Mesenchymal stem cell (in vitro differentiated cells and primary cell): ENCODE measurements at regions not wholly inside any gene's neighbourhood (a gene's known extent, or its start where the extent isn't known, plus 50 kb on each side); places are given as distances from the start of the nearest gene placed in this dataset.

ENCODE experiments used
- DNase-seq: peaks from one replicate; pipeline ENCODE4 v3.0.0-alpha.2; 2013
- H2AFZ ChIP-seq: one replicate; pipeline ENCODE4 v1.6.1; 2013; ENCODE audit warnings: low read depth, mild to moderate bottlenecking, control low read depth, inconsistent platforms, low read length, moderate library complexity
- H2AK5ac ChIP-seq: 2 replicates; pipeline ENCODE4 v1.6.1; 2013; ENCODE audit warnings: low read length, moderate library complexity, mild to moderate bottlenecking, inconsistent platforms; ENCODE audit not compliant: severe bottlenecking
- H2BK120ac ChIP-seq: one replicate; pipeline ENCODE4 v1.6.1; 2013; ENCODE audit warnings: low read depth, mild to moderate bottlenecking, inconsistent platforms, low read length, moderate library complexity
- H2BK12ac ChIP-seq, 2 experiments: one replicate each; pipeline ENCODE4 v1.6.1; 2013; ENCODE audit warnings: inconsistent platforms in 2 of 2, low read length in 2 of 2, mild to moderate bottlenecking in 2 of 2, moderate library complexity in 2 of 2, control low read depth in 1 of 2
- H2BK15ac ChIP-seq: one replicate; pipeline ENCODE4 v1.6.1; 2013; ENCODE audit warnings: mild to moderate bottlenecking, low read depth, inconsistent platforms; ENCODE audit not compliant: poor library complexity, severe bottlenecking
- H2BK5ac ChIP-seq: 2 replicates; pipeline ENCODE4 v1.6.1; 2013; ENCODE audit warnings: low read depth, mild to moderate bottlenecking, low read length, control low read depth, inconsistent platforms; ENCODE audit not compliant: poor library complexity, severe bottlenecking
- H3K14ac ChIP-seq, 2 experiments: one replicate each; pipeline ENCODE4 v1.6.1; 2013; ENCODE audit warnings: inconsistent platforms in 2 of 2, low read length in 2 of 2, control low read depth in 1 of 2, mild to moderate bottlenecking in 1 of 2, moderate library complexity in 1 of 2
- H3K18ac ChIP-seq, 2 experiments: one replicate each; pipeline ENCODE4 v1.6.1; 2013; ENCODE audit warnings: inconsistent platforms in 2 of 2, low read length in 2 of 2, control low read depth in 1 of 2, low read depth in 1 of 2, mild to moderate bottlenecking in 1 of 2
- H3K23ac ChIP-seq, 2 experiments: one replicate each; pipeline ENCODE4 v1.6.1; 2013; ENCODE audit warnings: inconsistent platforms in 2 of 2, low read length in 2 of 2, mild to moderate bottlenecking in 2 of 2, moderate library complexity in 2 of 2, control low read depth in 1 of 2
- H3K27ac ChIP-seq: 2 replicates; pipeline ENCODE4 v1.5.1; 2013; ENCODE audit warnings: mild to moderate bottlenecking, moderate library complexity, low read length, control low read depth, inconsistent platforms; ENCODE audit not compliant: poor library complexity, severe bottlenecking
- H3K27me3 ChIP-seq, 2 experiments: 2 replicates each; pipeline versions ENCODE4 v1.6.1 to v1.7.0; 2013; ENCODE audit warnings: low read length in 2 of 2, mild to moderate bottlenecking in 2 of 2, moderate library complexity in 2 of 2, control low read depth in 1 of 2, inconsistent platforms in 1 of 2; ENCODE audit not compliant: control insufficient read depth in 1 of 2, insufficient read depth in 1 of 2
- H3K36me3 ChIP-seq, 2 experiments: 2 replicates each; pipeline versions ENCODE4 v1.6.1 to v1.7.0; 2013; ENCODE audit warnings: low read length in 2 of 2, control low read depth in 1 of 2, inconsistent platforms in 1 of 2, low read depth in 1 of 2, mild to moderate bottlenecking in 1 of 2; ENCODE audit not compliant: insufficient read depth in 2 of 2, control insufficient read depth in 1 of 2
- H3K4ac ChIP-seq, 2 experiments: one replicate each; pipeline ENCODE4 v1.6.1; 2013; ENCODE audit warnings: inconsistent platforms in 2 of 2, low read length in 2 of 2, mild to moderate bottlenecking in 2 of 2, moderate library complexity in 2 of 2, control low read depth in 1 of 2, low read depth in 1 of 2
- H3K4me1 ChIP-seq: 2 replicates; pipeline ENCODE4 v1.6.1; 2013; ENCODE audit warnings: low read depth, low read length, control low read depth; ENCODE audit not compliant: control insufficient read depth, insufficient read depth
- H3K4me2 ChIP-seq: 2 replicates; pipeline ENCODE4 v1.6.1; 2013; ENCODE audit warnings: low read length, mild to moderate bottlenecking, inconsistent platforms; ENCODE audit not compliant: poor library complexity, severe bottlenecking
- H3K4me3 ChIP-seq, 2 experiments: 2 replicates each; pipeline versions ENCODE4 v1.5.1 to v1.7.0; 2013; ENCODE audit warnings: low read length in 2 of 2, mild to moderate bottlenecking in 2 of 2, control low read depth in 1 of 2, low read depth in 1 of 2; ENCODE audit not compliant: insufficient read depth in 1 of 2
- H3K79me1 ChIP-seq: replicated peaks from 2 replicates; pipeline ENCODE4 v1.6.1; 2013; ENCODE audit warnings: mild to moderate bottlenecking, control low read depth, low read length, inconsistent platforms; ENCODE audit not compliant: poor library complexity, severe bottlenecking
- H3K9ac ChIP-seq: 2 replicates; pipeline ENCODE4 v1.7.0; 2013; ENCODE audit warnings: mild to moderate bottlenecking, low read length, moderate library complexity
- H3K9me3 ChIP-seq: 2 replicates; pipeline ENCODE4 v1.7.0; 2013; ENCODE audit warnings: mild to moderate bottlenecking, low read length; ENCODE audit not compliant: control insufficient read depth
- H4K8ac ChIP-seq: one replicate; pipeline ENCODE4 v1.6.1; 2013; ENCODE audit warnings: inconsistent platforms, mild to moderate bottlenecking, low read length, moderate library complexity
- H4K91ac ChIP-seq: one replicate; pipeline ENCODE4 v1.6.1; 2013; ENCODE audit warnings: mild to moderate bottlenecking, low read length, inconsistent platforms
- WGBS: methylation state at CpG from one replicate; pipeline ENCODE4 v1.1.7; 2013; ENCODE audit warnings: mixed read lengths; 5-methylcytosine and 5-hydroxymethylcytosine counted together

DNA sequence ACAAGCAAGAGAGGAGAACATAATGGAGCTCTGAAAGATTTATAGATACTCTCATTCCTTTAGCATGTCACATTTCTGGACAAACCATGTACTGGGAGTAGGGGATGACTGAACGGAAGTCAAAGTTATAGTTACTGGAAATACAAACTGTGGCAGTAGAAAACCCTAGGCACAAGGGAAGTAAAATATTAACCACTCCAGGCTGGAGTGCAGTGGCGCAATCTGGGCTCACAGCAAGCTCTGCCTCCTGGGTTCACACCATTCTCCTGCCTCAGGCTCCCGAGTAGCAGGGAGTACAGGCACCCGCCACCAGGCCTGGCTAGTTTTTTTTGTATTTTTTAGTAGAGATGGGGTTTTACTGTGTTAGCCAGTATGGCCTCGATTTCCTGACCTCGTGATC lies 167.3 kb downstream of the KDM5D start:
- Histone ChIP-seq H3K79me1 (no peaks in the 10 kb centered on the region), H2BK15ac (no peak overlapping the region), H4K8ac (no peak overlapping the region), H3K4me3 (no peak overlapping the region), H3K23ac (no peak overlapping the region), H3K36me3 (no peaks in the 10 kb centered on the region), H4K91ac (no peak overlapping the region), H2BK12ac (no peak overlapping the region), H2AFZ (no peak overlapping the region), H3K18ac (no peak overlapping the region), H3K14ac (no peak overlapping the region), H3K4ac (no peak overlapping the region), H3K9ac (no peak overlapping the region), H3K4me2 (no peak overlapping the region), H2BK120ac (no peak overlapping the region), H3K27ac (peak overlapping the region; percentile 82), H3K9me3 (no peaks in the 10 kb centered on the region), H3K27me3 (no peaks in the 10 kb centered on the region), H2BK5ac (no peak overlapping the region), H3K4me1 (peaks cover 1% of the 10 kb centered on the region), H2AK5ac (no peak overlapping the region)
- DNase-seq: no peak
- WGBS: 86% methylated on average over 2 of the region's 6 CpGs

DNA sequence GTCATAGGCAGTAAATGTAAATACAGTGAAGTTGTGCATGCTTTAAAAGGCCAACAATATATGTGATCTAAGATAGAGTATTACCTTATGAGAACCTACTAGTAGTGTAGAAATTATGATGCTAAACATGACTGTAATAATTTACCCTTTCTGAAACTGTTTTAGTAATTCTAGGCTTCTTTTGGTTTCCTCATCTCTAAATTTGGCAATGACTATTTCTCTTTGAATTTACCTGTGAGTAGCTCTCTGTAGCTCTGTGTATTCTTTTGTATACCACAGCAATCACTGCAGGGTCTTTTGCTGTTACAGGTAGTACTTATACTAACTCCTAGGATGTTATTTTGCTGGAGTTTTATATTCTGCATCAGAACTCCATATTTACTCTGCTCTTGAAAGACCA lies 169.6 kb downstream of the KDM5D start:
- Histone ChIP-seq H2BK15ac (no peak overlapping the region), H2AFZ (no peak overlapping the region), H3K4me3 (no peak overlapping the region), H3K27ac (no peak overlapping the region), H3K4ac (no peak overlapping the region), H3K4me1 (peaks cover 1% of the 10 kb centered on the region), H2BK12ac (no peak overlapping the region), H3K9me3 (no peaks in the 10 kb centered on the region), H3K14ac (no peak overlapping the region), H4K8ac (no peak overlapping the region), H4K91ac (no peak overlapping the region), H3K9ac (no peak overlapping the region), H2BK5ac (no peak overlapping the region), H3K18ac (no peak overlapping the region), H2AK5ac (no peak overlapping the region), H3K4me2 (no peak overlapping the region), H3K79me1 (no peaks in the 10 kb centered on the region), H3K36me3 (no peaks in the 10 kb centered on the region), H3K23ac (no peak overlapping the region), H2BK120ac (no peak overlapping the region), H3K27me3 (no peaks in the 10 kb centered on the region)
- no peak for DNase-seq

DNA sequence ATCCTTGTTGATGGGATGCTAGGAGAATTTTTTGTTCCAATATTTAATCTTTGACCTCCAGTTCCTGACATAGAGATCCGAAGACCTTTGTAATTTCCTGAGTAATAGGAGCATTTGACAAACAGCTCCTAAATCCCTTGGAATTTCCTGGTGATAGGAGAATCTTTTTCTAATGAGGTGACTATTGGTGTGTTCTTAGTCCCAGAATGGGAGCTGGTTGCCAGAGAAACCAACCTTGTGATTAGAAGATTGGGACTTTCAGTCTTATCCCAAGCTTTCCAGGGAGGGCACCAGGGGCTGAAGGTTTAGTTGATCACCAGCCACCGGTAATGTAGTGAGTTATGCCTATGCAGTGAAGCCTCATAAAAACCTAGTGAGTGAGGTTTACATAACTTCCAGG lies 170.9 kb downstream of the KDM5D start:
- H3K9me3 ChIP-seq: no peaks in the 10 kb centered on the region
- no peak overlapping the region for H3K4ac ChIP-seq
- H2AK5ac ChIP-seq: no peak overlapping the region
- no peak overlapping the region for H2BK120ac ChIP-seq
- H4K91ac ChIP-seq: no peak overlapping the region
- H3K4me2 ChIP-seq: no peak overlapping the region
- H3K18ac ChIP-seq: no peak overlapping the region
- no peak overlapping the region for H3K23ac ChIP-seq
- H3K9ac ChIP-seq: no peak overlapping the region
- H3K79me1 ChIP-seq: no peaks in the 10 kb centered on the region
- no peak overlapping the region for H2BK15ac ChIP-seq
- H2BK12ac ChIP-seq: no peak overlapping the region
- H3K27ac ChIP-seq: no peak overlapping the region
- no peak overlapping the region for H4K8ac ChIP-seq
- H3K27me3 ChIP-seq: no peaks in the 10 kb centered on the region
- peaks cover 1% of the 10 kb centered on the region for H3K4me1 ChIP-seq
- H2AFZ ChIP-seq: no peak overlapping the region
- H3K36me3 ChIP-seq: no peaks in the 10 kb centered on the region
- no peak overlapping the region for H3K14ac ChIP-seq
- no peak overlapping the region for H3K4me3 ChIP-seq
- H2BK5ac ChIP-seq: no peak overlapping the region
- DNase-seq: no peak
- 57% methylated on average over 1 of the region's 2 CpGs for WGBS

DNA sequence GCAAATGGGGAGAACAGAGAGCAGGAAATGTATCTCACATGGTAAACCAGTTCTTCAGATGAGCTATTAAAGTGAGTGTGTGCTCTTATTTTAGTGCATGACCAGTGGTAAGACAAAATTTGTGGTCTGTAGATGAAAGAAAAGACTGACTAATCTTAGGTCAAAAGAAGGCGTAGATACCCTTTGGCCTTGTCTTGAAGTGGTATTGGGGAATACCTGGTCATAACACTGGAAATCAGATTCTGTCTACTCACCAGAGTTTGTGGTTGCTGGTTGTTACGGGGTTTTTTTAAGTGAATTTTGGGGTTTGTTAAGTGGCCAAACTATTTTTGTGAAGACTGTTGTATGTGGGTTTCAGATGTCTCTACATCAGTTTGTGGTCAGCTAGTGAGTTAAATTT lies 173.5 kb downstream of the KDM5D start:
- H3K27me3 ChIP-seq: no peaks in the 10 kb centered on the region
- no peak overlapping the region for H3K4me3 ChIP-seq
- H3K4me1 ChIP-seq: no peaks in the 10 kb centered on the region
- 96% methylated on average over 2 of the region's 2 CpGs for WGBS
- no peak overlapping the region for H3K23ac ChIP-seq
- H3K36me3 ChIP-seq: no peaks in the 10 kb centered on the region
- no peak overlapping the region for H3K4ac ChIP-seq
- H2BK12ac ChIP-seq: no peak overlapping the region
- no peaks in the 10 kb centered on the region for H3K9me3 ChIP-seq
- H3K27ac ChIP-seq: no peak overlapping the region
- no peak overlapping the region for H3K18ac ChIP-seq
- no peak overlapping the region for H3K4me2 ChIP-seq
- no peak overlapping the region for H2AK5ac ChIP-seq
- no peak overlapping the region for H3K14ac ChIP-seq
- H4K91ac ChIP-seq: no peak overlapping the region
- no peak overlapping the region for H2BK120ac ChIP-seq
- H3K79me1 ChIP-seq: no peaks in the 10 kb centered on the region
- no peak overlapping the region for H2BK5ac ChIP-seq
- H2AFZ ChIP-seq: no peak overlapping the region
- no peak overlapping the region for H4K8ac ChIP-seq
- no peak overlapping the region for H3K9ac ChIP-seq
- DNase-seq: no peak
- H2BK15ac ChIP-seq: no peak overlapping the region
